Hypothalamus (tissue), 51 donors: ENCODE measurements at regions not wholly inside any gene's neighbourhood (a gene's known extent, or its start where the extent isn't known, plus 50 kb on each side); places are given as distances from the start of the nearest gene placed in this dataset.
A peak's percentile ranks its signal among the peaks of the same experiment; 100 is the strongest.

Experiments
- DNase-seq, 51 donors: peaks; one replicate each; lab custom pipeline; 2025; lab: John Stamatoyannopoulos, UW

DNA sequence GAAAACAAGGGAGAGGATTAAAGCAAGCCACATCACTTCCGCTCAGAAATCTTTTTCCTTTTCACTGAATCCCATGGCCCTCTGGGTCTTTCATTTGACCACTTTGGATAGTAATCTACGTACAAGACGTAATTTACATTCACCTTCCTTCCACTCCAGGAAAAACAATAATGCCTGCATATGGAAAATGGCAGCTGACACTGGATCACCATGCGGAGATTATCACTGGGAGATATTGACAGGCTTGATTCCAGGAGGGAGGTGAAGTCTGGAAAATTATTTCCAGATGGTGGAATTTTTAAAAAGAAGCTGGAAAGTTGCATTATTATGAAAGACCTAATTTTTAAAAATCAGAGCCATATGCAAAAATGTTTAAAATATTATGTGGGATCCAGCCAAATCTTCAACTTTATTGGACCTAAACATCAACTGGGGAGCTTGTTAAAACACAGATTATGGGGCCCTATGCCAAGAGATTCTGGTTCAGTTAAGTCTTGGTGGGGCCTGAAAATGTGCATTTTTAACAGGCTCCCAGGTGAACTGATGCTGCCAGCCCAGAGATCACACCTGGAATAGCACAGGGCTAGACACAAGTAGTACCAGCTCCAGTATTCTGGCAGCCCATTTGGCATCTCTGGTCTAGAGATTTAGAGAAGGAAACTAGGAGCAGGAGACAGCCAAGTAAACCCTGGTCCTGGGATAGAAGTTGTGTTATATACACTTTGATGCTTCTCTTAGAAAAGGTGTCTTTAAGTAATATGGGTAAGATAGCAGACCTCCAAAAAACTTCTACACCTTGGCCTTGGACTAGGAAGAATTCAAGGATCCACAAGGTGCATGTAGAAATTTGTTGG lies 290.3 kb upstream of the LDB2 start:
- no peak for DNase-seq

DNA sequence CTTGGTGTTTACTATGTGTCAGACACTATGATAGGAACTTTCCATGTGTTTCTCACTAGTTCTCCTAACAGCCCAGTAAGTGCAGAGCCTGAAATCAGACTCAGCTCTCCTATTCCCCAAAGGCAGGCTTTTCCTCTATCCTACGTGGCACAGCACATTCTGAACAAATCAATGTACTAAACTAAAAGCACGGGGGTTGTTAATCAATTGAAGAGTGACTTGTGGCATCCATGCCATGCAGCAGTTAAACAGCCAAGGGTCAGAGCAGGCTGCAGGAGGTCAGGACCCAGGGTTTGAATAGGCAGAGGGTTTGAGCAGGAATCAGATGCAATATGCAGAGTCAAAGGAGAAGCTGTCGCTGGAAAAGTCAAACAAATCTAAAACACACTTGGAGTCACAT lies 289.7 kb upstream of the LDB2 start:
- DNase-seq = no peak

DNA sequence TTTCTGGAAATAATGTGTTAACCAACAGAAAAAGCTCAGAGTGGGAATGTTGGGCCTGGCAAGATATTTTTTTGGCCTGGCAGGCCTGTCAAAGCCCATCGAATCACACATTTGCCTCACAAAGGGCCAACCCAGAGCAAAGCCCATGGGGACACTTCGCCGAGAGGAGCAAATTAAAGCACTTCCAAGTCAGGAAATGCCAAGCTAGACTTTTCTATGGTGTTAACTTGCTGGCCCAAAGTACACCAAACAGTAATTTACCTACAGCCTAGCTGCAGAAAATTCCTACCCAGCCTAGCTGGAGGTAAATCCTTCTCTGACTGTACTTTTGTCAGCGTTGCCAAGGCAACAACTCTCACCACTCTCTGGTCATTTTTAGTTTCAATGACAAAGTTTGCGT lies 288.6 kb upstream of the LDB2 start:
- DNase-seq = peak in 2 of 51 donors; percentile 1 to 4

DNA sequence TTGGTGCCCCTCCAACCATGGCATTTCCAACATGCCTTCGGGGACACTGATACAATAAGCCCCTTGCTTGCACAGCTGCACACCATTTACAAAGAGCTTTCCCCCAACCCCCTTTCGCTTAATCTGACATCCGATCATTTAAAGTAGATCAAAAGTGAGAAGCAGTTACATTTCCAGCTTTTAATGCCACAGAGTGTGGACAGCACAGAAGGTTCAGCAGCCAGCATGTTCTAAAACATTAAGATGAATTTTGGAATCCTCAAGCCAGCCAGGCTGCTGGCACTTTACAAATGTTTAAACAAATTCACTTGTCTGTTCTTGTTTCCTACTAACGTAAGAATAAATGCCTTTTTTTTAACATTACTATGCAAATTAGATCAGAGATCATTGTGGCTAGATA lies 284.4 kb upstream of the LDB2 start:
- DNase-seq = no peak

DNA sequence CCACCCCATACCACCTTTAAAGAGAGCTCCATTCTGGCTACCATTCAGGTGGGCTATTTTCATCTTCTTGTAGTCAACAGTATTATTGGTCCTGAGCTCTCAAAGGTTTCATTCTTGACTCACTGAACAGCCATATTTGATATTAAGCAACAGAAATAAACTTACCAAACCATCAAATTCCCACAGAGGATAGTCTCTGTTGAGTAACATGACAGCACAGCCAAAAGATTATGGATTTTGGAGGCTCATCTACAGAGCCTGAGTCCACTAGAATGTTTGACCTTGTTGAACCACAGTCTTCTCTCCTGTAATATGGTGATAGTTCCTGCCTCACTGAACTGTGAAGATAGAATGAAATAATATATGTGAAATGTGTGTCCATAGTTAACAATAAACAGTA lies 276.3 kb upstream of the LDB2 start:
- no peak for DNase-seq

DNA sequence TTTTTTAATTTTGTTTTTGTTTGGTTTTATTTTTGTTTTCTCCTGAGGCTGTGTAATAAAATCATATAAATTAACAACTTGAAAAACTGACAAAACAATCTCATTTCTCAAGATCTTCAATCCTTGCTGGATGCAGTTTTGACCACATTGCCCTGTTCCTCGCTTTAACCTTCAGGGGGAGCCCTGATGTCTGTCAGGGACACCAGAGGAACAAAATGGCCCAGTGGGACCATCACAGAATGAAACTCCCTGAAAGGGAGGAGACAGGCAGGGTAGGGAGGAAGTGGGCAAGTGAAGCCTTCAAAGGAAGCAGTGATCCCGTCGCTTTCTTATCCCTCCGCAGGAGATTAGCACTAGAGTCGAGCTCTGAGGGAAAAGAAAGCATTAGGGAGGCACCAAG lies 274.9 kb upstream of the LDB2 start:
- DNase-seq = no peak

DNA sequence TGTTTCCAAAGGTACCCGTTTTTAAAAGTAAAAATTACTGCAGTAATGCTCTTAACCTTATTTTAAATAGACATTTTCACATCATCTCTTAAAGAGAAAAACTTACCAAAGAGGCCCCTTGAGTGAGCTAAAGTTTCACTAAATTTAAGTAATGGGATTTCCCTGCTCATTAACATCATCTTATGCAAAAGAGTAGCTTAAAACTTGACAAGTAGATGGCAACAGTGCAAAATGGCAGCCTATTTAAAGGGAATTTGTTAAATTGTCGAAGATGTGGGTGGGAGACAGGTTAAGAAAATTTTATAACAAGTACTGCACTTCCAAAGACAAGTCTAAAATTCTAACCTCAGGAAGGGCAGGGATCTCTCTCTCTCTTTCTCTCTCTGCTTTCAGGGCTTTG lies 271.7 kb upstream of the LDB2 start:
- no peak for DNase-seq

DNA sequence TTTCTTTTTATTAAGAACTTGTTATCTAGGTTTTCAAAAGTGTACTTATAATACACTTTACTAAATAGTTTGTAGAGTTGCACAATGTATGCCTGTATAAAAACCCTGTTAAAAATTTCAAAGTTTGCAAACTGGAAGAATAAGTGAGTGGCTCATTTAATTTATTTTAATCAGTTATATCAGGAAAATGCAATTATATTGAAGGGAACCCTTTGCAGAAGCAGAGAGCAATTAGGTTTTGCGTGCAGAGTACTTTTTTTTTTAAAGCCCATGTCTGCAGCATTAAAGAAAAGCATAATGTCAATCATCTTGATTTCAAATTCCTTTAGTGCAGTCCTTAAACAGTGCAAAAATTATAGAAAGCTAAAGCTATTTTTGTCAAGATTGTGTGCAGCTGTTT lies 271.3 kb upstream of the LDB2 start:
- no peak for DNase-seq

DNA sequence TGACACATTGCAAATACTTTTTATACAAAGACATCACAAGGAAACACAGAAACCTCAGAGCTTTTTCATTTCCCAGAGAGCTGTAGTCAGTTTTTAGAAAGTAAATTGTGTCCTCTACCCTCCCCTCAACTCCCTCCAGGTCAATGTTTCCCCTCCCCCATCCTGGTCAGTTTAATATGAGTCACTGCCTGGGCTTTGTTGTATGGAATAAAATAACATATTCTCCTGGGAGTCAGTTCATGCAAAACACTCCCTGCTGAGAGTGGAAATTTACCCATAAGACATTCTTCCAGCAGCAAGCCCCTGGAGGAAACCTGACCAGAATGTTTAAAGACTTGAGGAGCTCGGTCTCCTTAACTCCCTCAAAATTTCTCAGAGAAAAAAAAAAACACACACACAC lies 270.1 kb upstream of the LDB2 start:
- peak in 4 of 51 donors; percentile 1 to 32 (median 6) for DNase-seq

DNA sequence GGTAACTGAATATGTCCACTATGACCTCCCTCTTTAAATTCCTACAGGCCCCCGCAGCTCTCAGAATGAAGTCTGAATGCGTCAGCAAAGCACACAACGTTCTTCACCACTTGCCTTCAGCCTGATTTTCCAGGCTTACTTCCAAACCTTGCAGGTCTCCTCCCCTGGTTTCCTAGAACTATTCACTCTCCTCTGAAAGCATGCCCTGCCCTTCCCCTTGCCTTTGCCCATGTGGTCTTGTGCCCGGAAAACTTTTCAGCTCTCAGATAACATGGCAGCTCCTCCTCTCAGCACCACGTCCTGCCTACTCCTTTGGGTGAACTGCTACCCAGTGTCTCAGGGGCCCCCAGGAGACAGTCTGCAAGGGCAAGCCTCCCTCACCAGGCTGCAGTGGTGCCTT lies 268.5 kb upstream of the LDB2 start:
- DNase-seq = peak in 21 of 51 donors; percentile 1 to 53 (median 17)

DNA sequence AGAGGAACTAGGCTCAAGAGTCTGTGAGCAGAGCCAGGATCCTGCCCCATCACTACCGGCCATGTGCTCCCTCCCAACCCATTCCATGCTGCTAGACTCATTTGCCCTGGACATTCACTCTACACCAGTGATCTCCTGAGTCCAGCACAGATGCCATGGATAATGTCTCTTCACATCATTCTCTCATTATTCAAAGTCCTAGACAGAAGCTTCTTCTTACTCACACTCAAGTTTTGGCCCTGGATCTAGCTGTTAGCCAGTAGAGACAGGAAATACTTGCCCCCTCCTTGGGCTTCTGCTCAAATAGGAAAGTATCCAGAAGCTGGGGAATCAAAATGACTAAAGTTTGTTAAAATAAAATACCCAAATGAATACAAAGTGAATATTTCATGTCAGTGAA lies 266.8 kb upstream of the LDB2 start:
- DNase-seq = no peak

DNA sequence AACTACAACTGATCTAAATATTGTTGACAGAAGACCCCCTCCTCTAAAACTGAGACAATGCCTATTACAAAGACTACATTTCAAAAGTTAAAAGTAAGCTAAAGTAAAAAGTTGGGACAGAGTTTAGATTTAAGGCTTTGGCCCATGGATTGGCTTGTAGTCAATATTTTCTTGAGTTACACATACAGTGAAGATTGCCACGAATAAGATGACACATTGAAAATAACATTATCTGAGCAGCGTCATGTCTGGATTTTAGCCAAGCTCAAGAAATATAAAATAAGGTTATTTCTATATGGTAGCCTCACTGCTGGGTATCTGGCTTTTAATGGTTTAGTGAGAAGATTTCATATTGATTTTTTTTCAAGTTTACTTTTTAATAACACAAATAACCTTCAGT lies 266.2 kb upstream of the LDB2 start:
- no peak for DNase-seq

DNA sequence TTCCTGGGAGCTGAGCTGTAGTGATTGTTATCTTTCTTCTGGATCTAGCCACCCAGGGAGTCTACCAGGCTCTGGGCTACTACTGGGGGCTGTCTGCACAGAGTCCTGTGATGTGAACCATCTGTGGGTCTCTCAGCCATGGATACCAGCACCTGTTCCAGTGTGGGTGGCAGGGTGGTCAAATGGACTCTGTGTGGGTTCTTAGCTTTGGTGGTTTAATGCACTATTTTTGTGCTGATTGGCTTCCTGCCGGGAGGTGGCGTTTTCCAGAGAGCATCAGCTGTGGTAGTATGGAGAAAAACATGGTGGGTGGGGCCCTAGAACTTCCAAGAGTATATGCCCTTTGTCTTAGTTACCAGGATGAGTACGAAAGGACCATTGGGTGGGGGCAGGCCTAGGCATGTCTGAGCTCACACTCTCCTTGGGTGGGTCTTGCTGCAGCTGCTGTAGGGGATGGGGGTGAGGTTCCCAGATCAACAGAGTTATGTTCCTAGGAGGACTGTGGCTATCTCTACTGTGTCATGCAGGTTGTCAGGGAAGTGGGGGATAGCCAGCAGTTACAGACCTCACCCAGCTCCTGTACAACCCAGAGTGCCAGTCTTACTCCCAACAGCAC lies 264.8 kb upstream of the LDB2 start:
- DNase-seq = no peak

DNA sequence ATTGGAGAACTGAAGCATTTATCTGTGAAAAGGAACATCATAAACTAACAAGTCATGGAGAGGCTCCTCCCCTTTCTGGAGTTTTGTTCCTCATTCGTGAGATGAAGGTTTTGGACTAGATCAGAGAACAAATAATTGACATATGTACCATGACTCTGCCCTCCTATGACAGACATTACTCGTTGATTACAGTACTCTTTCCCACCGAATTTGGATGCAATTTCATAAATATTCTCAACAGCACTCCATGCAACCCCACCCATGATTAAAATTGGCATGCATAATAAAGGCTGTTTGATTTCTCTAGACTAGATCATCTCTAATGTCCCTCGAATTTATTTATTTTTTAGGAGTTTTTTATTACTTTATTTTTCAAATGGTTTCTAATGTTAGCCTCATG lies 258.9 kb upstream of the LDB2 start:
- DNase-seq = no peak

DNA sequence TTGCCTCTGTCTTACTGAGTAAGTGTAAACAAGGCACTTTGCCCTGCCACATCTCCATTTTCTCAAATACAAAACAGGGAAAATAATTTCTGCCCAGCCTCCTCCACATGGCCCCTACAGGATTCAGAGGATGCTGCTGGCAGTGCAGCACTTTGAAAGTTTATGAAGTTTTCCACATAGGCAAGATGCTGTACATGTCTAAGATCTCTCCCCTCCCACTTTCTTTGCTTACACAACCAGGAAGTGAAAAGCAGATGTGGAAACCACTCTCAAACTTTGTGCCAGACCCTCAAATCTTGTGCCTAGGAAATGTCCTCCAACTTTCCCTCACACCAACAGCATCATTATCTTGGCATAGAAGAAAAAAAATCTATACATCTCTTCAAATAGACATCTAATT lies 257.0 kb upstream of the LDB2 start:
- DNase-seq = no peak

DNA sequence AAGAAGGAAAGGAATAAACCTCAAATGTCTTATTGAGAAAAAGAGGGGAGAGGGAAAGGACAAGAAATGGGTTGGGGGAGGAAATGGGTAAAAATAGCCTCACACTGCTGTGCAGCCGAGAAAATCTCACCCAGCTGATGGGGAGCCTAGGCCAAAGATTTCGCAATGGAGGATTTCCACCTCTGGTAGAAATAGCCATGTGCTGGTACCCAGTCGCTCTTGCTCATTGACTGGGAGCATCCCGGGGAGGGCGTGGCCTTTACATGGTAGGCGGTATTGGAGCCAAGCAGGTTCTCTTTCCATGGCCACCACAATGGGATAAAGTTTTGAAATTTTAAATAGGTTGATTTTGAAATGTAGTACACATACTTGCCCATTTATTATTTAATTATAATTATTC lies 255.1 kb upstream of the LDB2 start:
- DNase-seq = no peak

DNA sequence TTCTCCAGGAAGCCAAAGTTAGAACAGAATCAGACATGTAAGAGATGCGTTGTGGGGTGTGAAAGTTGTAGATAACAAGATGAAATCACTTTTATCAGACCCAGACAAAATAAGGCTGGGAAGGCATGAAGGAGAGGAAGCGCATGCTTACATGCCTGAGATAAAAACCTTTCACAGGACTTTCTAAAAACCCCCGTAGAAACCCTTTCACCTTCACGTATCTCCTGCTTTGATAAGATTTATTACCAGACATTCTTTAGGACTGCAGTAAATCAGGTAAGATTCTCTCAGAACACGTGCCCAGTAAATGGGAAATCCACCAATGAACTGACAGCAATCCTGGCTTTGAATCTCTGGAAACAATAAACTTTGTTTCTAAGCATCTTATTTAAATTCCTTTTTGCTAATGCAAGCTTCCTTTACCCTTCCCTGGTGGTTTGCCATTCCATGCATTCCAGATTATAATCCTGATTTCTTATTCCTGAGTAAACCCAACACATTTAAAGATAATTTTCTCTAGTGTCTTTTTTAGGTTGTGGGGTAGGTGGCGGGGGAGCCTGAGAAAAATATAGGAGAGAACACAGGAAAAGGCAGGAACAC lies 254.6 kb upstream of the LDB2 start:
- DNase-seq = no peak

DNA sequence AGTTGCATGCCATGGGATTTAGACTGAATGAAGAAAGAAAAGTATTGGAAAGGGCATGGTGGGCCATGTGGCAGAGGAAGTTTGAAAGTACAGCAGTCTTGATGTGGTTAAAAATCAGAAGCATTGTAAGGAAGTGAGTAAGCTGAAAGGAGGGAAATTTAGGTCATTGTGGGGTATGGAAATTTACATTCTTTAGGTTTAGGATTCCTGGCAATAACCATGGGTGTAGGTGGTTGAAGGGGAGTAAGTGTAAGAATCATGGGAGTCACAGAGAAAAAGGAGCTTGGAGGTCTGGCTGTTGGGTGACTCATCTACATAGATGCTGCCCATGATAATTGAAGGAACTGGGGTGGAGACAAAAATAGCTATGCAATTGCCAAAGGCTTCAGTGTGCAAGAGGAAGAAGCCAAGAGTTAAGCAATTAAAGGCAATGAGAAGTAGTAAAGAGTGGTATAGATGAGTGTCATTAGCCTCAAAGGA lies 243.8 kb upstream of the LDB2 start:
- DNase-seq = peak in 2 of 51 donors; percentile 9 to 28

DNA sequence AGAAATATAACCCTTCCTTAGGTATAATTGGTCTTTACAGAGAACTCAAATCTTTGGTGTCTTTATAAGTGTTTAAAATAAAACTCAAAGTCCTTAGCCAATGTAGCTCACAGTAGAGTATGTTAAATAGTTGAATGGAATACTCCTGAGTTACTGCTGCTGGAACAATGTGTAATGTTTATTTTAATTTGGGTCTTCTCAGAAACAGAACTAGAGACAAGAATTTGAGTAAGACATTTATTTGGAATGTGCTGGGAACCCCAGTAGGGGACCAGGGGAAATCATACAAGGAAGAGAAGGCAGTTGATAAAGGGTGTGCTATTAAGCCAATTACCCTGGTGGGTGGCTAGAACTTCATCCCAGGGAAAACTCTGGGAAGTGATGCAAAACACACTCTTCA lies 240.4 kb upstream of the LDB2 start:
- no peak for DNase-seq

DNA sequence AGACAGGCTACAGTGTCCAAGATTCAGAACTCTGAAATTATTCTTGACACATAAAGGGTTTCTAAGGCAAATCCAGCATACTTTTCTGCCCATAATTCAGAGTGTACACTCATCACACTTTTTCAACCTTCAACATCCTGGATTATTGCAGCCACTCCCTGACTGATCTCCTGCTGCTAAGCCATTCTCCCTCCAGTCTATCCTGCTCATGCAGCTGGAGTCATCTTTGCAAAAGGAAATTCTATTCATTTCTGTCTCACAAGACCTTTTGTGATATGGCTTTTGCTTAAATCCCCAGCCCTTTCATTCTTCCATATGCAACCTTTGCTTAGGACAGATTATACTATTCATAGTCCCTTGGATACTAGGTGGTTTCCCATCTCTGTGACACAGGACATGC lies 236.1 kb upstream of the LDB2 start:
- DNase-seq = no peak

DNA sequence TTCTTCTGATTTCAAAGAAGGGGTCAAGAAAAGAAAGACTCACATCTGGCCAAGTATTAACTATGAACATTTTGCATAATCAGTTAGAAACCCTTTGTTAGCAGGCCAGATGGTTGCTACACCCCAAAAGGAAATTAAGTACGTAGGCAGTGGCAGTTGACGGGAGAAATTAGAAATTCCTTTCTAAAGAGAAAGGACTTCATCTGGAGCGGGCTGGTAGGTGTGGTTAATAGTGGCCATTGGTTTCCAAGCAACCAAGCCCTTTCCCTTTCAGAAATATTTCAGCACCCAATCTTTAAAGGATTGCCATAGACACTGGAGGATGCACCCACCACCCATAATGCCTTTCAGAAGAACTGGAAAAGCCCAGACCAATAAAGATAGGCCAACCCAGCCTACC lies 235.7 kb upstream of the LDB2 start:
- no peak for DNase-seq

DNA sequence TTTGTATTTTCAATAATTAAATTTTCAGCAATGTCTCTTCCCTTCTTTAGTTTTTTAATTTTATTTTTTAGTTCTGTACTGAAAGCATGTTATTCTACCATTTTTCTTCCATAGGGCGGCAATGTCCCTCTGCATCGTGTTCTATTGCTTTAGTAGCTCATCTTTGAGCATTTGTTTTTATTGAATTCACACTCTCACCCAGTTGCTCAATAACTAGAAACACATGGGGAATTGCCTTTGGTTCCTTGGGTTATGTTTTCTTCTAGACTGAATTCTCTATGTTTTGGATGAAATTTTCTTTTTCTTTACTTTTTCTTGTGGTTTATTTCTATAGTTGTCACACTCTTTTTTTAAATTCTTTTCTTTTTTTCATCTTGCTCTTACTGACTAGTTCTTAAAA lies 233.8 kb upstream of the LDB2 start:
- DNase-seq = no peak
